ENCODE measurements at regions not wholly inside any gene's neighbourhood (a gene's known extent, or its start where the extent isn't known, plus 50 kb on each side); places are given as distances from the start of the nearest gene placed in this dataset.

DNA sequence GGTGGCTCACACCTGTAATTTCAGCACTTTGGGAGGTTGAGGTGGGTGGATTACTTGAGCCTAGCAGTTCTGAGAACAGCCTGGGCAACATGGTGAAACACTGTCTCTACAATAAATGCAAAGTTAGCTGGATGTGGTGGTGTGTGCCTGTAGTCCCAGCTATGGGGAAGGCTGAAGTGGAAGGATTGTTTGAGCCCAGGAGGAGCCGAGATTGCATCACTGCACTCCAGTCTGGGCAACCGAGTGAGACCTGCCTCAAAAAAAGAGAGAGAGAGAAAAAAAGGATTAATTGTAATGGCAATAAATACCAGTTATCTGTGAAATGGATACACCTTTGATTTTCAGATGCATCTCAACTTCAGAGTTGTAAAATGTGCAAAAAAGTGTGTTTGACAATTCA, 58.8 kb downstream of the SPRY1 start:
- Histone ChIP-seq H3K4me1 (ENCODE audit: control insufficient read depth in 2 of 2, insufficient read depth in 2 of 2, low read length in 2 of 2) (no peaks in the 10 kb centered on the region), H3K27me3 (ENCODE audit: control insufficient read depth in 2 of 2, insufficient read depth in 2 of 2, low read length in 2 of 2) (no peaks in the 10 kb centered on the region), H3K9me3 (ENCODE audit: control insufficient read depth in 2 of 2, low read length in 2 of 2) (no peaks in the 10 kb centered on the region), H3K9ac (ENCODE audit: low read depth in 1 of 2, low read length in 2 of 2) (no peak overlapping the region), H3K27ac (ENCODE audit: low read depth in 2 of 2, low read length in 2 of 2) (no peak overlapping the region), H3K36me3 (ENCODE audit: control insufficient read depth in 2 of 2, insufficient read depth in 2 of 2, low read length in 2 of 2) (no peaks in the 10 kb centered on the region), H3K4me3 (ENCODE audit: low read length in 2 of 2) (no peak overlapping the region)

DNA sequence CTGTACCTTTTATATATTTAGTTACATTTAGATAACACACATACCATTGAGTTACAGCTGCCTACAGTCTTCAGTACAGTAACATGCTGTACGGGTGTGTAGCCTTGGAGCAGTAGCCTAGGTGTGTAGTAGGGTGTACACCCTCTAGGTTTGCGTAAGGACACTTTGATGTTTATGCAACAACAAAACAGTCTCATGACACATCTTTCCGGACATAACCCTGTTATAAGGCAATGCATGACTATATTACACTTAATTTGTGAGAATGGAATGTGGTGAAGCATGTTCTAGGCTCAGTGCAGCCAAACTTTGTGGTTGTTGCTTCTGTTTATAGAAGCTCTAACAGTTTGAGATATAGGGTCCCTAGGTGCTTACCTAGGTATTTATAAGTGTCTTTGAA, 65.4 kb downstream of the SPRY1 start:
- no peak overlapping the region for H3K9ac ChIP-seq (ENCODE audit: low read depth in 1 of 2, low read length in 2 of 2)
- H3K27me3 ChIP-seq (ENCODE audit: control insufficient read depth in 2 of 2, insufficient read depth in 2 of 2, low read length in 2 of 2): no peaks in the 10 kb centered on the region
- no peaks in the 10 kb centered on the region for H3K4me1 ChIP-seq (ENCODE audit: control insufficient read depth in 2 of 2, insufficient read depth in 2 of 2, low read length in 2 of 2)

DNA sequence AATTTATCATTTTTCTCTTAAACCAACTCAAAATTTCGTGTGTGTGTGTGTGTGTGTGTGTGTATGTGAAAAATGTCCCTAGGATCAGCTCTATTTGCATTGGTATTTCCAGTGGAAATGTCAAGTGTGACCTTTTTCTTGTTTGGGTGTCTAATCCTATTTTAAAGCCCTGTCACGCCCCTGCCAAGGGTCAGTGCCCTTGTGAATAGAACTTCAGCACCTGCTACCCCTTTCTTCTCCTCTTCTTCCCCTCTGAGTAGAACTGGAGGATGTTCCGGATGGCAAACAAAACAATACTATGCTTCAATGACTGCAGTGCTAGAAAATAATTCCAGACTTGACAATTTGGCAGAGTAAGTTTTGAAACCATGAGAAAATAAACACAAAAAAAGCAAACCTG, 67.3 kb downstream of the SPRY1 start:
- no peaks in the 10 kb centered on the region for H3K4me1 ChIP-seq (ENCODE audit: control insufficient read depth in 2 of 2, insufficient read depth in 2 of 2, low read length in 2 of 2)
- H3K9ac ChIP-seq (ENCODE audit: low read depth in 1 of 2, low read length in 2 of 2): no peak overlapping the region
- no peaks in the 10 kb centered on the region for H3K36me3 ChIP-seq (ENCODE audit: control insufficient read depth in 2 of 2, insufficient read depth in 2 of 2, low read length in 2 of 2)
- H3K27ac ChIP-seq (ENCODE audit: low read depth in 2 of 2, low read length in 2 of 2): no peak overlapping the region
- H3K4me3 ChIP-seq (ENCODE audit: low read length in 2 of 2): no peak overlapping the region
- no peaks in the 10 kb centered on the region for H3K27me3 ChIP-seq (ENCODE audit: control insufficient read depth in 2 of 2, insufficient read depth in 2 of 2, low read length in 2 of 2)
- no peaks in the 10 kb centered on the region for H3K9me3 ChIP-seq (ENCODE audit: control insufficient read depth in 2 of 2, low read length in 2 of 2)

More for the DNA sequence above, 65.4 kb downstream of the SPRY1 start:
- Histone ChIP-seq H3K36me3 (ENCODE audit: control insufficient read depth in 2 of 2, insufficient read depth in 2 of 2, low read length in 2 of 2) (no peaks in the 10 kb centered on the region), H3K9me3 (ENCODE audit: control insufficient read depth in 2 of 2, low read length in 2 of 2) (no peaks in the 10 kb centered on the region), H3K4me3 (ENCODE audit: low read length in 2 of 2) (no peak overlapping the region), H3K27ac (ENCODE audit: low read depth in 2 of 2, low read length in 2 of 2) (no peak overlapping the region)

DNA sequence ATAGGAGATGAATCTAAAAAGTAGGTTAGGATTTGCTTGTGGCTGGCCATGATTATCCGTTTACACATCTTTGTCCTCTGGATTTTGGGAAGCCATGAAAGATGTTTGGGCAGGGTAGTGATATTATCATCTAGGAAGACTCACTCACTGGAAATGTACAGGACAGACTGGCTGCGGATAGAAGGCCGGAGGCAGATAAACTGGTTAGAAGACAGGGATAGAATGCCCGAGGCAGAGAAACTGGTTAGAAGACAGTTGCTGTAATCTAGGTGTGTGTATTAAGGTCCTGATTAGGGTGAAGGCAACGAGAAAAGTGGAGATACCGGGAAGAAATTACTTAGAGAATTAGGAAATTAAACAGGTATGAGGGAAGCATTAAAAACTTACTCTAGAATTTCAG, 68.8 kb downstream of the SPRY1 start:
- H3K4me1 ChIP-seq (ENCODE audit: control insufficient read depth in 2 of 2, insufficient read depth in 2 of 2, low read length in 2 of 2): no peaks in the 10 kb centered on the region
- no peak overlapping the region for H3K4me3 ChIP-seq (ENCODE audit: low read length in 2 of 2)
- H3K9ac ChIP-seq (ENCODE audit: low read depth in 1 of 2, low read length in 2 of 2): no peak overlapping the region
- H3K27ac ChIP-seq (ENCODE audit: low read depth in 2 of 2, low read length in 2 of 2): no peak overlapping the region
- H3K36me3 ChIP-seq (ENCODE audit: control insufficient read depth in 2 of 2, insufficient read depth in 2 of 2, low read length in 2 of 2): no peaks in the 10 kb centered on the region
- no peaks in the 10 kb centered on the region for H3K9me3 ChIP-seq (ENCODE audit: control insufficient read depth in 2 of 2, low read length in 2 of 2)
- no peaks in the 10 kb centered on the region for H3K27me3 ChIP-seq (ENCODE audit: control insufficient read depth in 2 of 2, insufficient read depth in 2 of 2, low read length in 2 of 2)

DNA sequence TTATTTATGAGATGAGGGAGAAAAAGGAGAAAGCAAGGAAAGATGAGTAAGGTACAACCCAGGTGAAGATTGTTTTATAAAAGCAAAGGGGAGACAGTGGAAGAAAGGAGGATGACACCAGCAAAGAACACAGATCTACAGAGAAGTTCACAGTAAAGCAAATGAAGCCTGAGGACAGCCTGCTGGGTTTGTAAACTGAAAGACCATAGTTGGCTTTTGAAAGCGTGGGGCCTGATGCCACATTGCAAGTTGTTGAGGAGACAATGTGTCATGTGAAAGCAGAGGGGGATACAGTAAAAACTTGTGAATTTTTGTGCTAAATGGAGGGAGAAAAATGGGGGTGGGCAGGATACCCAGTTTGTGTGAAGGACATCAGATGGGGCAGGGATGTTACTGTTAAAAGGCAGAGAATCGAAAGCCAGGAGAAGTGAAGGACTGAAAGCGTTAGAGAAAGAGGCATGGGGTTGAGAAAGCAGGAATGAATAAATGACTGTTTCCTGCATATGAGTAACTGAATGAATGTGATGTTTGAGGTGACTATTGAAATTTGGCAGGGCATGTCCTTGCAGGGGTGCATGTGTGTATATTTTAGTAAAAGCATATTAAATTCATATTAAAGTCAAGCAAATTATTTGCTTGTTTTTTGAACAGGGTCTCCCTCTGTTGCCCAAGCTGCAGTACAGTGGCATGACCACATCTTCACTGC, 69.6 kb downstream of the SPRY1 start:
- no peak overlapping the region for H3K9ac ChIP-seq (ENCODE audit: low read depth in 1 of 2, low read length in 2 of 2)
- no peak overlapping the region for H3K4me3 ChIP-seq (ENCODE audit: low read length in 2 of 2)
- no peaks in the 10 kb centered on the region for H3K9me3 ChIP-seq (ENCODE audit: control insufficient read depth in 2 of 2, low read length in 2 of 2)
- H3K4me1 ChIP-seq (ENCODE audit: control insufficient read depth in 2 of 2, insufficient read depth in 2 of 2, low read length in 2 of 2): no peaks in the 10 kb centered on the region
- no peaks in the 10 kb centered on the region for H3K27me3 ChIP-seq (ENCODE audit: control insufficient read depth in 2 of 2, insufficient read depth in 2 of 2, low read length in 2 of 2)
- no peaks in the 10 kb centered on the region for H3K36me3 ChIP-seq (ENCODE audit: control insufficient read depth in 2 of 2, insufficient read depth in 2 of 2, low read length in 2 of 2)
- no peak overlapping the region for H3K27ac ChIP-seq (ENCODE audit: low read depth in 2 of 2, low read length in 2 of 2)

DNA sequence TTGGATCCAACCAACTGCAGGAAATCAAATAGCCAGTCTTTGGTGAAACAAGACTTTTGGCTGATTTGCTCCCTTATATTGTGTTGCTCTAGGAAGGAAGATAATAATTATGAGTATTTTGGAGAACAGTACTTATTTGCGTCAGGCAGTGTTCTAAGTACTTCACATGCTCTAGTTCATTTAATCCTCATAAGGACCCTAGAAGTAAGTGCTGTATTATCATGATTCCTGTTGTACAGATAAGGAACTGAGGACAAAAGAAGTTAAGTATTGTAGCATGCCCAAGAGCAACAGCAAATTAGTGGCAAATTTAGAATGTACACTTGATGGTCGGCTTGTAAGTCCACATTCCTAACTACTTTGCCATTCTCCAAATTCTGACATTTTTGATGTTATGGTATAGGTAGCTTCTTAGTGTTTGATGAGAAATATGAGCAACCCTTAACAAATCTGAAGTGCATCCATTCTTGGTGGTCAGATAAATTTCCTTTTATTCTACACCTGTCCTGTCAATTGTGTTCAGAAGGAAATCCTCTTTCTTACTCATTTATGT, 72.0 kb downstream of the SPRY1 start:
- Histone ChIP-seq H3K36me3 (ENCODE audit: control insufficient read depth in 2 of 2, insufficient read depth in 2 of 2, low read length in 2 of 2) (no peaks in the 10 kb centered on the region), H3K9ac (ENCODE audit: low read depth in 1 of 2, low read length in 2 of 2) (no peak overlapping the region), H3K27ac (ENCODE audit: low read depth in 2 of 2, low read length in 2 of 2) (no peak overlapping the region), H3K4me1 (ENCODE audit: control insufficient read depth in 2 of 2, insufficient read depth in 2 of 2, low read length in 2 of 2) (no peaks in the 10 kb centered on the region), H3K9me3 (ENCODE audit: control insufficient read depth in 2 of 2, low read length in 2 of 2) (no peaks in the 10 kb centered on the region), H3K27me3 (ENCODE audit: control insufficient read depth in 2 of 2, insufficient read depth in 2 of 2, low read length in 2 of 2) (no peaks in the 10 kb centered on the region), H3K4me3 (ENCODE audit: low read length in 2 of 2) (no peak overlapping the region)

DNA sequence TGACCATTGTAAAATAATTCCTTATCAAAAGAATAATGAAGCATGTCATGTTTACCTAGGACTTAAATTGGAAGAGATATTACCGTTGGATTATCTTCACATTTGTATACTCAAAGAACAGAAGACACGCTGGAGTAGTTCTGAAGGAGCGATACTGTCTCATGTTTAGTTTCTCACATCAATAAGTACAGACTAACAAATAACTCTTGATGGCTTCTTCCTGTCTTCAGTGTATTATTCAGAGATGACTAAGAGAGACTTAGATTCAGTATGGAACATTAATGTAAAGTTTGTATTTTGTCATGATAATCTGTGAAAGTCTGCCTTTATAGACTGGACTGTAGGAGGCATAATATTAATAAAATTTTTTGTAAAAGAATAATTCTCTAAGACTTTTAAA, 72.7 kb downstream of the SPRY1 start:
- Histone ChIP-seq H3K9me3 (ENCODE audit: control insufficient read depth in 2 of 2, low read length in 2 of 2) (no peaks in the 10 kb centered on the region), H3K27me3 (ENCODE audit: control insufficient read depth in 2 of 2, insufficient read depth in 2 of 2, low read length in 2 of 2) (no peaks in the 10 kb centered on the region), H3K36me3 (ENCODE audit: control insufficient read depth in 2 of 2, insufficient read depth in 2 of 2, low read length in 2 of 2) (no peaks in the 10 kb centered on the region), H3K4me3 (ENCODE audit: low read length in 2 of 2) (no peak overlapping the region), H3K27ac (ENCODE audit: low read depth in 2 of 2, low read length in 2 of 2) (no peak overlapping the region), H3K4me1 (ENCODE audit: control insufficient read depth in 2 of 2, insufficient read depth in 2 of 2, low read length in 2 of 2) (no peaks in the 10 kb centered on the region), H3K9ac (ENCODE audit: low read depth in 1 of 2, low read length in 2 of 2) (no peak overlapping the region)

DNA sequence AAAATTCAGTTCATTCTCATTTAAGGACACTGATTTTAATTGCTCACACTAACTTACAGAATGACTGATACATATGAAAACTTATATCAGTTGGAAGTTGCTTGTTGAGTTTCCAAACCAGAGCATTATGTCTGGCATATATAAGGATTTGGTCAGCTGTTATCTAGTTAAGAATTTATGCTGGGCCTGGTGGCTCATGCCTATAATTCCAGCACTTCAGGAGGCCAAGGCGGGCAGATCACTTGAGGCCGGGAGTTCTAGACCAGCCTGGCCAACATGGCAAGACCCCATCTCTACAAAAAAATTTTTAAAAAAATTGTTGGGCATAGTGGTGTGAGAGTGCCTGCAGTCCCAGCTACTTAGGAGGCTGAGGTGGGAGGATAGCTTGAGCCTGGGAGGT, 73.1 kb downstream of the SPRY1 start:
- Histone ChIP-seq H3K4me3 (ENCODE audit: low read length in 2 of 2) (no peak overlapping the region), H3K36me3 (ENCODE audit: control insufficient read depth in 2 of 2, insufficient read depth in 2 of 2, low read length in 2 of 2) (no peaks in the 10 kb centered on the region), H3K9ac (ENCODE audit: low read depth in 1 of 2, low read length in 2 of 2) (no peak overlapping the region), H3K9me3 (ENCODE audit: control insufficient read depth in 2 of 2, low read length in 2 of 2) (no peaks in the 10 kb centered on the region), H3K4me1 (ENCODE audit: control insufficient read depth in 2 of 2, insufficient read depth in 2 of 2, low read length in 2 of 2) (no peaks in the 10 kb centered on the region), H3K27me3 (ENCODE audit: control insufficient read depth in 2 of 2, insufficient read depth in 2 of 2, low read length in 2 of 2) (no peaks in the 10 kb centered on the region), H3K27ac (ENCODE audit: low read depth in 2 of 2, low read length in 2 of 2) (no peak overlapping the region)

DNA sequence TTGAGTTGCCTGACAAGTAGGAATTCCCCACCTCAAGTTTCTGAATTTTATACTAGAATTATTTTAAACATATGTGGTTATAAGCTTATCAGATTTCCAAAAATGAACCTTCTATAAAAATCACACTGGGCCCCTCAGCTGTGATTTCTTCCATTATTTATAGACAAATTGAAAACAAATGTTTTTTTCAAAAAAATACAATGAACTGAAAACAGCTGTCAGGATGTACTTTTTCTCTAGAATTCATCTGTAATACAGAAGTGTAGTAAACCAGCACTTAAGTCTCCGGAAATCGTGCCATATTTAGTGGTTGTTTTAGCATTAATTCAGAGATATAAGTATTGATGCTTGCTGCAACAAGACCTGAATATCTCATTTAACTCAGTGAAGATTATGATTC, 74.0 kb downstream of the SPRY1 start:
- Histone ChIP-seq H3K9me3 (ENCODE audit: control insufficient read depth in 2 of 2, low read length in 2 of 2) (no peaks in the 10 kb centered on the region), H3K4me1 (ENCODE audit: control insufficient read depth in 2 of 2, insufficient read depth in 2 of 2, low read length in 2 of 2) (no peaks in the 10 kb centered on the region), H3K27ac (ENCODE audit: low read depth in 2 of 2, low read length in 2 of 2) (no peak overlapping the region), H3K9ac (ENCODE audit: low read depth in 1 of 2, low read length in 2 of 2) (no peak overlapping the region), H3K36me3 (ENCODE audit: control insufficient read depth in 2 of 2, insufficient read depth in 2 of 2, low read length in 2 of 2) (no peaks in the 10 kb centered on the region), H3K27me3 (ENCODE audit: control insufficient read depth in 2 of 2, insufficient read depth in 2 of 2, low read length in 2 of 2) (no peaks in the 10 kb centered on the region), H3K4me3 (ENCODE audit: low read length in 2 of 2) (no peak overlapping the region)

DNA sequence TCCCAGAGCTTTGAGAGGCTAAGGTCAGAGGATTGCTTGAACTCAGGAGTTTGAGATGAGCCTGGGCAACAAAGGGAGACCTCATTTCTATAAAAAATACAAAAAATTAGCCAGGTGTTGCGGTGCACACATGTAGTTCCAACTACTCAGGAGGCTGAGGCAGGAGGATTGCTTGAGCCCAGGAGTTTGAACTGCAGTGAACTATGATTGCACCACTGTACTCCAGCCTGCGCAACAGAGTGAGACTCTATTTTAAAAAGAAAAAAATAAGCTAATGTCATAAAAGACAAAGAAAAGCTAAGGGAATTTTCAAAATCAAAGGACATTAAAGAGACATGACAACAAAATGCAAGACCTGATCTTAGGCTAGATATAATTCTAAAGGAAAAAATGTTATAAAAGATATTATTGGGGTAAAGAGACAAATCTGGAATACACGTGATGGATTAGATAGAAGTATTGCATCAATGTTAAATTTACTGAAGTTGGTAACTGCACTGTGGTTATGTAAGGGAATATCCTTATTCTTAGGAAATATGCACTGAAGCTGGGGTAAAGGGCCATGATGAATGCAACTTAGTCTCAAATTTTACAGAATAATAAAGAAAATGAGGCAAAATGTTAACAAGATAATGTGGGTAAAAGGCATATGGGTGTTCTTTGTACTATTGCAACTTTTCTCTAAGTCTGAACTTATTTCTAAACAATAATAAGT, 75.2 kb downstream of the SPRY1 start:
- Histone ChIP-seq H3K27ac (ENCODE audit: low read depth in 2 of 2, low read length in 2 of 2) (no peak overlapping the region), H3K27me3 (ENCODE audit: control insufficient read depth in 2 of 2, insufficient read depth in 2 of 2, low read length in 2 of 2) (no peaks in the 10 kb centered on the region), H3K9ac (ENCODE audit: low read depth in 1 of 2, low read length in 2 of 2) (no peak overlapping the region), H3K4me1 (ENCODE audit: control insufficient read depth in 2 of 2, insufficient read depth in 2 of 2, low read length in 2 of 2) (no peaks in the 10 kb centered on the region), H3K4me3 (ENCODE audit: low read length in 2 of 2) (no peak overlapping the region), H3K36me3 (ENCODE audit: control insufficient read depth in 2 of 2, insufficient read depth in 2 of 2, low read length in 2 of 2) (no peaks in the 10 kb centered on the region), H3K9me3 (ENCODE audit: control insufficient read depth in 2 of 2, low read length in 2 of 2) (no peaks in the 10 kb centered on the region)
